SK-N-SH (cell line): ENCODE measurements at regions not wholly inside any gene's neighbourhood (a gene's known extent, or its start where the extent isn't known, plus 50 kb on each side); places are given as distances from the start of the nearest gene placed in this dataset.

Experiments
- CTCF ChIA-PET: fragments of 300-600, 350-600 bp; formaldehyde crosslinking; extraction: SDS; loops from one replicate; lab custom pipeline; 2021; lab: Yijun Ruan, JAX
- POLR2A ChIA-PET: fragments of 350-600 bp; sonication (Branson Sonifier 250); formaldehyde crosslinking; extraction: SDS; loops from one replicate; lab custom pipeline; 2020; ENCODE audit warnings: antibody characterized with exemption, inconsistent platforms; lab: Yijun Ruan, JAX
- DNase-seq: peaks from one replicate; pipeline ENCODE4 v3.0.0; 2012
- H2AFZ ChIP-seq: fragments of 200-600 bp; sonication (generic); 2 replicates; pipeline ENCODE4 v1.8.1; 2016; ENCODE audit warnings: antibody characterized with exemption, mild to moderate bottlenecking, low read depth
- H3F3A ChIP-seq: fragments of 200-600 bp; sonication (generic); replicated peaks from 2 replicates; pipeline ENCODE3; 2016; ENCODE audit warnings: antibody characterized with exemption, mild to moderate bottlenecking; ENCODE audit not compliant: insufficient read depth
- H3K27ac ChIP-seq, 2 experiments: fragments of 200-500 bp in 1 of 2; fragments of 200-600 bp in 1 of 2; sonication (Bioruptor generic) in 1 of 2; sonication (generic), shearing (Covaris generic) in 1 of 2; 2 replicates each; pipeline versions ENCODE4 v1.5.1 to v1.6.1; 2014 to 2016; ENCODE audit warnings: low read depth in 2 of 2, inconsistent platforms in 1 of 2, low read length in 1 of 2, mild to moderate bottlenecking in 1 of 2, mixed read lengths in 1 of 2
- H3K27me3 ChIP-seq: fragments of 200-600 bp; sonication (generic), shearing (Covaris generic); 2 replicates; pipeline ENCODE4 v1.6.1; 2016; ENCODE audit warnings: mixed run types; ENCODE audit not compliant: insufficient read depth
- H3K36me3 ChIP-seq, 2 experiments: fragments of 200-500 bp in 1 of 2; fragments of 200-600 bp in 1 of 2; sonication (Bioruptor generic) in 1 of 2; sonication (generic) in 1 of 2; replicated peaks in 1 of 2; 2 replicates each; pipeline versions ENCODE3 to v1.5.1; 2014 to 2016; ENCODE audit warnings: low read length in 1 of 2, mild to moderate bottlenecking in 1 of 2; ENCODE audit not compliant: insufficient read depth in 2 of 2, control insufficient read depth in 1 of 2
- H3K4me1 ChIP-seq, 2 experiments: fragments of 200-500 bp in 1 of 2; fragments of 200-600 bp in 1 of 2; sonication (Bioruptor generic) in 1 of 2; sonication (generic), shearing (Covaris generic) in 1 of 2; 2 replicates each; pipeline versions ENCODE4 v1.5.1 to v1.6.1; 2014 to 2016; ENCODE audit warnings: low read depth in 1 of 2, low read length in 1 of 2, mixed run types in 1 of 2; ENCODE audit not compliant: insufficient read depth in 2 of 2, control insufficient read depth in 1 of 2
- H3K4me2 ChIP-seq: fragments of 200-600 bp; sonication (generic), shearing (Covaris generic); 2 replicates; pipeline ENCODE4 v1.6.1; 2017; ENCODE audit warnings: mixed run types
- H3K4me3 ChIP-seq, 2 experiments: fragments of 200-500 bp in 1 of 2; fragments of 200-600 bp in 1 of 2; sonication (Bioruptor generic) in 1 of 2; sonication (generic), shearing (Covaris generic) in 1 of 2; 2 replicates each; pipeline versions ENCODE4 v1.5.1 to v1.8.1; 2014 to 2016; ENCODE audit warnings: low read depth in 2 of 2, inconsistent platforms in 1 of 2, low read length in 1 of 2, mild to moderate bottlenecking in 1 of 2, mixed read lengths in 1 of 2, moderate library complexity in 1 of 2
- H3K79me2 ChIP-seq: fragments of 200-600 bp; sonication (generic); 2 replicates; pipeline ENCODE4 v1.8.1; 2017; ENCODE audit warnings: mild to moderate bottlenecking; ENCODE audit not compliant: insufficient read depth
- H3K9ac ChIP-seq: fragments of 200-600 bp; sonication (generic); 2 replicates; pipeline ENCODE4 v1.6.1; 2017; ENCODE audit warnings: mixed run types
- H3K9me2 ChIP-seq: fragments of 200-600 bp; sonication (generic); 2 replicates; pipeline ENCODE4 v1.6.1; 2017; ENCODE audit warnings: mixed run types
- H3K9me3 ChIP-seq: fragments of 200-600 bp; sonication (generic); 2 replicates; pipeline ENCODE4 v1.6.1; 2017; ENCODE audit warnings: mixed run types, mild to moderate bottlenecking, moderate library complexity
- H4K20me1 ChIP-seq: fragments of 200-600 bp; sonication (generic); 2 replicates; pipeline ENCODE4 v1.6.1; 2017; ENCODE audit warnings: mild to moderate bottlenecking, mixed run types; ENCODE audit not compliant: insufficient read depth
- CTCF ChIP-seq: fragments of 200-600 bp; sonication (generic); IDR thresholded peaks from 2 replicates; pipeline ENCODE4 v1.6.1; 2017; ENCODE audit warnings: antibody characterized with exemption, mild to moderate bottlenecking, moderate library complexity
- EP300 ChIP-seq, 2 experiments: IDR thresholded peaks; 2 replicates each; pipeline versions ENCODE4 v1.4.0 to v1.6.1; 2012; ENCODE audit warnings: borderline replicate concordance in 1 of 2, low read depth in 1 of 2, low read length in 1 of 2
- EZH2phosphoT487 ChIP-seq: fragments of 200-600 bp; sonication (generic); IDR thresholded peaks from 2 replicates; pipeline ENCODE4 v1.6.1; 2017; ENCODE audit warnings: low read depth, mixed run types, mild to moderate bottlenecking, antibody characterized with exemption, moderate library complexity, borderline replicate concordance
- FOSL2 ChIP-seq: IDR thresholded peaks from 2 replicates; pipeline ENCODE4 v1.4.0; 2012; ENCODE audit warnings: low read depth, mild to moderate bottlenecking, moderate library complexity, borderline replicate concordance
- GABPA ChIP-seq: IDR thresholded peaks from 2 replicates; pipeline ENCODE4 v1.4.0; 2012; ENCODE audit warnings: low read depth, mild to moderate bottlenecking
- GATA2 ChIP-seq: sonication (generic); formaldehyde crosslinking; IDR thresholded peaks from 2 replicates; pipeline ENCODE4 v1.5.0; 2020; ENCODE audit warnings: mild to moderate bottlenecking, missing genetic modification reagents
- IRF3 ChIP-seq: fragments of 150-350 bp; IDR thresholded peaks from 2 replicates; pipeline ENCODE4 v1.6.1; 2016; ENCODE audit warnings: mild to moderate bottlenecking, low read depth, low read length
- JUND ChIP-seq: IDR thresholded peaks from 2 replicates; pipeline ENCODE4 v1.4.0; 2012
- MAX ChIP-seq: IDR thresholded peaks from 2 replicates; pipeline ENCODE4 v1.4.0; 2012; ENCODE audit warnings: low read depth
- MEF2A ChIP-seq: IDR thresholded peaks from 2 replicates; pipeline ENCODE4 v1.4.0; 2012; ENCODE audit warnings: low read depth, borderline replicate concordance
- MXI1 ChIP-seq: IDR thresholded peaks from 2 replicates; pipeline ENCODE4 v1.6.1; 2012; ENCODE audit warnings: mild to moderate bottlenecking, low read depth, low read length, improper control_type of control experiment
- PBX3 ChIP-seq: IDR thresholded peaks from 2 replicates; pipeline ENCODE4; 2012
- POLR2AphosphoS5 ChIP-seq: IDR thresholded peaks from 2 replicates; pipeline ENCODE4 v1.6.1; 2012; ENCODE audit warnings: low read depth, low read length
- REST ChIP-seq: IDR thresholded peaks from 2 replicates; pipeline ENCODE4 v1.6.1; 2012; ENCODE audit warnings: mild to moderate bottlenecking, low read depth, low read length, moderate library complexity
- RXRA ChIP-seq: IDR thresholded peaks from 2 replicates; pipeline ENCODE4 v1.4.0; 2012; ENCODE audit warnings: low read depth, mild to moderate bottlenecking, borderline replicate concordance
- TAF1 ChIP-seq: IDR thresholded peaks from 2 replicates; pipeline ENCODE4 v1.6.1; 2012; ENCODE audit warnings: low read depth, mild to moderate bottlenecking, low read length, moderate library complexity, borderline replicate concordance
- USF2 ChIP-seq: fragments of 150-350 bp; IDR thresholded peaks from 2 replicates; pipeline ENCODE4 v1.6.1; 2017; ENCODE audit warnings: antibody characterized with exemption, low read length, low read depth, borderline replicate concordance
- YY1 ChIP-seq: IDR thresholded peaks from 2 replicates; pipeline ENCODE4 v1.4.0; 2012; ENCODE audit warnings: low read depth, mild to moderate bottlenecking
- ZBTB33 ChIP-seq: IDR thresholded peaks from 2 replicates; pipeline ENCODE4 v1.4.0; 2012; ENCODE audit warnings: low read depth, borderline replicate concordance
- WGBS: methylation state at CpG from one replicate; pipeline ENCODE4 v1.1.6; 2017; ENCODE audit warnings: low lambda C conversion rate; 5-methylcytosine and 5-hydroxymethylcytosine counted together

GRCh38 chr20:58579069-58579818 lies 64.0 kb upstream of the APCDD1L start:
- H2AFZ ChIP-seq: no peak overlapping the region
- H3K9me2 ChIP-seq: no peaks in the 10 kb centered on the region
- no peaks in the 10 kb centered on the region for H3K9me3 ChIP-seq
- no peak overlapping the region for H3K9ac ChIP-seq
- H4K20me1 ChIP-seq: no peaks in the 10 kb centered on the region
- ChIA-PET CTCF (no interaction called here), POLR2A (no interaction called here)
- no peaks in the 10 kb centered on the region for H3K27me3 ChIP-seq
- no peaks in the 10 kb centered on the region for H3K4me1 ChIP-seq
- no peak overlapping the region for H3K27ac ChIP-seq
- WGBS: 80% methylated on average over 14 of the region's 15 CpGs
- H3K4me3 ChIP-seq: no peak overlapping the region
- H3F3A ChIP-seq: no peaks in the 10 kb centered on the region
- H3K4me2 ChIP-seq: no peak overlapping the region
- TF ChIP-seq MAX (no peak), RXRA (no peak), REST (no peak), MXI1 (no peak), PBX3 (no peak), CTCF (no peak), EP300 (IDR thresholded peaks at IDR 0.05; ENCODE audit: borderline replicate concordance in 1 of 2, low read depth in 1 of 2, low read length in 1 of 2) (no peak), MEF2A (no peak), EZH2phosphoT487 (no peak), POLR2AphosphoS5 (no peak), IRF3 (no peak), GATA2 (CRISPR knock-in tag) (no peak), ZBTB33 (no peak), JUND (no peak), TAF1 (no peak), YY1 (no peak), GABPA (no peak), FOSL2 (no peak), USF2 (no peak)
- no peak for DNase-seq
- H3K36me3 ChIP-seq: no peaks in the 10 kb centered on the region
- H3K79me2 ChIP-seq: no peaks in the 10 kb centered on the region
